ENCODE measurements at regions not wholly inside any gene's neighbourhood (a gene's known extent, or its start where the extent isn't known, plus 50 kb on each side); places are given as distances from the start of the nearest gene placed in this dataset.

- DNase-seq (ENCODE audit: low spot score), result no peak
- Histone ChIP-seq H3K9ac (ENCODE audit: low read depth in 1 of 2, low read length in 2 of 2) (no peak overlapping the region), H3K9me3 (ENCODE audit: control insufficient read depth in 4 of 4, low read length in 3 of 4) (no peaks in the 10 kb centered on the region), H3K36me3 (ENCODE audit: control insufficient read depth in 4 of 4, insufficient read depth in 3 of 4, low read depth in 1 of 4, low read length in 3 of 4) (no peaks in the 10 kb centered on the region), H3K4me3 (ENCODE audit: low read depth in 1 of 3, low read length in 3 of 3) (no peak overlapping the region), H3K27ac (ENCODE audit: low read depth in 1 of 2, low read length in 2 of 2) (no peak overlapping the region), H3K27me3 (ENCODE audit: control insufficient read depth in 4 of 4, insufficient read depth in 4 of 4, low read length in 3 of 4) (no peaks in the 10 kb centered on the region), H3K4me1 (ENCODE audit: control insufficient read depth in 4 of 4, insufficient read depth in 4 of 4, low read length in 3 of 4) (no peaks in the 10 kb centered on the region)
- TF ChIP-seq HNF4A (conservative IDR thresholded peaks at IDR 0.05) (no peak), SP1 (IDR thresholded peaks at IDR 0.05) (no peak), RXRA (IDR thresholded peaks at IDR 0.05) (no peak), TAF1 (conservative IDR thresholded peaks at IDR 0.05) (no peak), NR2F2 (IDR thresholded peaks at IDR 0.05) (no peak), ATF3 (IDR thresholded peaks at IDR 0.05) (no peak), RAD21 (IDR thresholded peaks at IDR 0.05) (no peak), JUND (IDR thresholded peaks at IDR 0.05) (no peak), EGR1 (IDR thresholded peaks at IDR 0.05; ENCODE audit: low read depth in 2 of 2) (no peak), FOXA1 (IDR thresholded peaks at IDR 0.05) (no peak), GABPA (IDR thresholded peaks at IDR 0.05 in 1 of 2, conservative IDR thresholded peaks at IDR 0.05 in 1 of 2) (no peak), HNF4G (IDR thresholded peaks at IDR 0.05) (no peak), YY1 (IDR thresholded peaks at IDR 0.05) (no peak), FOXA2 (IDR thresholded peaks at IDR 0.05) (no peak), CTCF (IDR thresholded peaks at IDR 0.05; ENCODE audit: low read depth, low read length, missing input control) (no peak)
- TF ChIP-seq, protein P1, sequence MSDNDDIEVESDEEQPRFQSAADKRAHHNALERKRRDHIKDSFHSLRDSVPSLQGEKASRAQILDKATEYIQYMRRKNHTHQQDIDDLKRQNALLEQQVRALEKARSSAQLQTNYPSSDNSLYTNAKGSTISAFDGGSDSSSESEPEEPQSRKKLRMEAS (IDR thresholded peaks at IDR 0.05), result no peak
- TF ChIP-seq, protein P2, sequence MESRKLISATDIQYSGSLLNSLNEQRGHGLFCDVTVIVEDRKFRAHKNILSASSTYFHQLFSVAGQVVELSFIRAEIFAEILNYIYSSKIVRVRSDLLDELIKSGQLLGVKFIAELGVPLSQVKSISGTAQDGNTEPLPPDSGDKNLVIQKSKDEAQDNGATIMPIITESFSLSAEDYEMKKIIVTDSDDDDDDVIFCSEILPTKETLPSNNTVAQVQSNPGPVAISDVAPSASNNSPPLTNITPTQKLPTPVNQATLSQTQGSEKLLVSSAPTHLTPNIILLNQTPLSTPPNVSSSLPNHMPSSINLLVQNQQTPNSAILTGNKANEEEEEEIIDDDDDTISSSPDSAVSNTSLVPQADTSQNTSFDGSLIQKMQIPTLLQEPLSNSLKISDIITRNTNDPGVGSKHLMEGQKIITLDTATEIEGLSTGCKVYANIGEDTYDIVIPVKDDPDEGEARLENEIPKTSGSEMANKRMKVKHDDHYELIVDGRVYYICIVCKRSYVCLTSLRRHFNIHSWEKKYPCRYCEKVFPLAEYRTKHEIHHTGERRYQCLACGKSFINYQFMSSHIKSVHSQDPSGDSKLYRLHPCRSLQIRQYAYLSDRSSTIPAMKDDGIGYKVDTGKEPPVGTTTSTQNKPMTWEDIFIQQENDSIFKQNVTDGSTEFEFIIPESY (IDR thresholded peaks at IDR 0.05), result no peak
- TF ChIP-seq, protein P3, sequence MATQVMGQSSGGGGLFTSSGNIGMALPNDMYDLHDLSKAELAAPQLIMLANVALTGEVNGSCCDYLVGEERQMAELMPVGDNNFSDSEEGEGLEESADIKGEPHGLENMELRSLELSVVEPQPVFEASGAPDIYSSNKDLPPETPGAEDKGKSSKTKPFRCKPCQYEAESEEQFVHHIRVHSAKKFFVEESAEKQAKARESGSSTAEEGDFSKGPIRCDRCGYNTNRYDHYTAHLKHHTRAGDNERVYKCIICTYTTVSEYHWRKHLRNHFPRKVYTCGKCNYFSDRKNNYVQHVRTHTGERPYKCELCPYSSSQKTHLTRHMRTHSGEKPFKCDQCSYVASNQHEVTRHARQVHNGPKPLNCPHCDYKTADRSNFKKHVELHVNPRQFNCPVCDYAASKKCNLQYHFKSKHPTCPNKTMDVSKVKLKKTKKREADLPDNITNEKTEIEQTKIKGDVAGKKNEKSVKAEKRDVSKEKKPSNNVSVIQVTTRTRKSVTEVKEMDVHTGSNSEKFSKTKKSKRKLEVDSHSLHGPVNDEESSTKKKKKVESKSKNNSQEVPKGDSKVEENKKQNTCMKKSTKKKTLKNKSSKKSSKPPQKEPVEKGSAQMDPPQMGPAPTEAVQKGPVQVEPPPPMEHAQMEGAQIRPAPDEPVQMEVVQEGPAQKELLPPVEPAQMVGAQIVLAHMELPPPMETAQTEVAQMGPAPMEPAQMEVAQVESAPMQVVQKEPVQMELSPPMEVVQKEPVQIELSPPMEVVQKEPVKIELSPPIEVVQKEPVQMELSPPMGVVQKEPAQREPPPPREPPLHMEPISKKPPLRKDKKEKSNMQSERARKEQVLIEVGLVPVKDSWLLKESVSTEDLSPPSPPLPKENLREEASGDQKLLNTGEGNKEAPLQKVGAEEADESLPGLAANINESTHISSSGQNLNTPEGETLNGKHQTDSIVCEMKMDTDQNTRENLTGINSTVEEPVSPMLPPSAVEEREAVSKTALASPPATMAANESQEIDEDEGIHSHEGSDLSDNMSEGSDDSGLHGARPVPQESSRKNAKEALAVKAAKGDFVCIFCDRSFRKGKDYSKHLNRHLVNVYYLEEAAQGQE (IDR thresholded peaks at IDR 0.05), result no peak
- 78% methylated on average over 1 of the region's 1 CpG for WGBS
These were observed 243.9 kb downstream of the HAO1 start for GRCh38 chr20:7696311-7696710.

Data from liver (tissue), 8 donors.